GM06990 (cell line): ENCODE measurements at regions not wholly inside any gene's neighbourhood (a gene's known extent, or its start where the extent isn't known, plus 50 kb on each side); places are given as distances from the start of the nearest gene placed in this dataset.
"Not testable (repeated sequence)": the region's sequence is repeated elsewhere in the genome, so short reads cannot be mapped to it uniquely, and the experiment has no call there.

Experiments
- DNase-seq: peaks from one replicate; pipeline ENCODE4 v3.0.0-alpha.2; 2011; ENCODE audit not compliant: insufficient read length; ENCODE audit errors: extremely low read depth
- H3K27me3 ChIP-seq: replicated peaks from 2 replicates; pipeline ENCODE4 v1.6.0; 2011; ENCODE audit warnings: low read length; ENCODE audit not compliant: control insufficient read depth, insufficient read depth
- H3K36me3 ChIP-seq: 2 replicates; pipeline ENCODE4 v1.5.1; 2011; ENCODE audit warnings: low read length; ENCODE audit not compliant: control insufficient read depth, insufficient read depth
- H3K4me3 ChIP-seq: replicated peaks from 2 replicates; pipeline ENCODE4 v1.5.1; 2011; ENCODE audit warnings: low read depth, mild to moderate bottlenecking, control low read depth, low read length
- TF ChIP-seq, protein P1 (sequence below): IDR thresholded peaks from 2 replicates; pipeline ENCODE4 v1.5.1; 2011; ENCODE audit warnings: low read length, control low read depth, mild to moderate bottlenecking, inconsistent platforms; ENCODE audit not compliant: insufficient read depth, poor library complexity, severe bottlenecking

DNA sequence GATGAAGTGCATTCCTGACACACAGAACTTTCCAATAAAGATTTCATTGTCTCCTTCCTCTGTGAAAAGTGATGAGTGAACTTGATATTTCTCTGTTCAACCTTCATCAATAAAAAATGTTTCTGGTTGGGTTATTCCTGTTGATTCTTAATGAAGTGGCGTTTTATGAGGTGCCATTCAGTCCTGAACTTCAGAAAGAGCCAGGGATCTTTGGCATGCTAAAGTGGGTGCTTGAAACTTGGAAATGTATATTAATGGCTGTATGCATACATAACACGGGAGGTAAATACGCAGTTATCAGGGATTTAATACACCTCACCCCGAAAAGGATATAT, 151.6 kb downstream of the ACTR3B start:
- no peak for DNase-seq
- TF ChIP-seq, protein P1, sequence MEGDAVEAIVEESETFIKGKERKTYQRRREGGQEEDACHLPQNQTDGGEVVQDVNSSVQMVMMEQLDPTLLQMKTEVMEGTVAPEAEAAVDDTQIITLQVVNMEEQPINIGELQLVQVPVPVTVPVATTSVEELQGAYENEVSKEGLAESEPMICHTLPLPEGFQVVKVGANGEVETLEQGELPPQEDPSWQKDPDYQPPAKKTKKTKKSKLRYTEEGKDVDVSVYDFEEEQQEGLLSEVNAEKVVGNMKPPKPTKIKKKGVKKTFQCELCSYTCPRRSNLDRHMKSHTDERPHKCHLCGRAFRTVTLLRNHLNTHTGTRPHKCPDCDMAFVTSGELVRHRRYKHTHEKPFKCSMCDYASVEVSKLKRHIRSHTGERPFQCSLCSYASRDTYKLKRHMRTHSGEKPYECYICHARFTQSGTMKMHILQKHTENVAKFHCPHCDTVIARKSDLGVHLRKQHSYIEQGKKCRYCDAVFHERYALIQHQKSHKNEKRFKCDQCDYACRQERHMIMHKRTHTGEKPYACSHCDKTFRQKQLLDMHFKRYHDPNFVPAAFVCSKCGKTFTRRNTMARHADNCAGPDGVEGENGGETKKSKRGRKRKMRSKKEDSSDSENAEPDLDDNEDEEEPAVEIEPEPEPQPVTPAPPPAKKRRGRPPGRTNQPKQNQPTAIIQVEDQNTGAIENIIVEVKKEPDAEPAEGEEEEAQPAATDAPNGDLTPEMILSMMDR, result no peak
- Histone ChIP-seq H3K27me3 (no peaks in the 10 kb centered on the region; the same call in 1 of the 2 replicates), H3K4me3 (no peak overlapping the region), H3K36me3 (no peaks in the 10 kb centered on the region)

GRCh38 chr7:152911922-152912321, 152.4 kb downstream of the ACTR3B start:
- DNase-seq, result no peak
- no peaks in the 10 kb centered on the region for H3K36me3 ChIP-seq
- no peak overlapping the region for H3K4me3 ChIP-seq
- H3K27me3 ChIP-seq, result no peaks in the 10 kb centered on the region
- TF ChIP-seq, protein P1, result no peak

DNA sequence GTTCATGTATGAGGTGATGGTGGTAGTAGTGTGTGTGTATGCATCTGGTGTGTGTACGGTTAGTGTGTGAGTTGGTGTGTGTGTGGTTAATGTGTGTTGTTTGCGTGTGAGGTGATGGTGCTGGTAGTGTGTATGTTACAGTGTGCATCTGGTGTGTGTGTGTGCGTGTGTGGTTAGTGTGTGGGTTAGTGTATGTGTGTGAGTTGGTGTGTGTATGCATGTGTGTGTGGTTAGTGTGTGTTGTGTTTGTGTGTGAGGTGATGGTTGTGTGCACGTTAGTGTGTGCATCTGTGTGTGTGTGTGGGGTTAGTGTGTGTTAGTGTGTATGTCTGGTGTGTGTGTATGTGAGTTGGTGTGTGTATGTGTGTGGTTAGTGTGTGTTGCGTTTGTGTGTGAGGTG, 153.0 kb downstream of the ACTR3B start:
- Histone ChIP-seq H3K27me3 (no peaks in the 10 kb centered on the region), H3K4me3 (no peak overlapping the region), H3K36me3 (no peaks in the 10 kb centered on the region)
- no peak for DNase-seq
- TF ChIP-seq, protein P1, result no peak

- Histone ChIP-seq H3K36me3 (no peaks in the 10 kb centered on the region), H3K27me3 (no peaks in the 10 kb centered on the region), H3K4me3 (no peak overlapping the region)
- DNase-seq, result no peak
- TF ChIP-seq, protein P1, result no peak
Measured at GRCh38 chr7:152913492-152913891, 153.9 kb downstream of the ACTR3B start.

DNA sequence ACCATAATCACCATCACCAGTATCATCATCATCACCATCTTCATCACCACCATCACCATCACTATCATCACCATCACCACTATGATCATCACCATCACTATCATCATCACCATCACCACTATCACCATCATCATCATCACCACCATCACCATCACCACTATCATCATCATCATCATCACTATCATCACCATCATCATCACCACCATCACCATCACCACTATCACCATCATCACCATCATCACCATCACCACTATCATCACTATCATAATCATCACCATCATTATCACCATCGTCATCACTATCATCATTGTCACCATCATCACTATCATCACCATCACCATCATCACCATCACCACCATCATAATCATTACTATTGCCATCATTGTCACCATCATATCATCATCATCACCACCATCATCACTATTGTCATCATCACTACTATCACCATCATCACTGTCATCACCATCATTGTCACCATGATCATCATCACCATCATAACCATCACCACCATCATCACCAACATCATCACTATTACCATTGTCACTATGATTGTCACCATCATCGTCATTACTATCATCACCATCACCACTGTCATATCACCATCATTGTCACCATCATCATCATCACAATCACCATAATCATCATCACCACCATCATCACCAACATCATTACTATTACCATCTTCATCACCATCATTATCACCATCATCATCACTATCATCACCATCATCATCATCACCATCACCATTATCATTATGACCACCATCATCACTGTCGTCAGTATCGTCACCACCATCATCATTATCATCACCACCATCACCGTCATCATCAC, 154.7 kb downstream of the ACTR3B start:
- Histone ChIP-seq H3K36me3 (no peaks in the 10 kb centered on the region), H3K4me3 (no peak overlapping the region), H3K27me3 (no peaks in the 10 kb centered on the region)
- DNase-seq, result no peak
- TF ChIP-seq, protein P1, result no peak

- DNase-seq, H3K36me3 ChIP-seq, H3K27me3 ChIP-seq, H3K4me3 ChIP-seq: not testable (repeated sequence)
Measured at GRCh38 chr7:152914845-152915102, 155.2 kb downstream of the ACTR3B start.
